ENCODE measurements at regions not wholly inside any gene's neighbourhood (a gene's known extent, or its start where the extent isn't known, plus 50 kb on each side); places are given as distances from the start of the nearest gene placed in this dataset.

- DNase-seq (ENCODE audit: extremely low read depth in 1 of 2, low read depth in 1 of 2) = no peak
Measured at GRCh38 chr20:58139849-58140786, 88.3 kb downstream of the ANKRD60 start.

- no peak for DNase-seq (ENCODE audit: extremely low read depth in 1 of 2, low read depth in 1 of 2)
Measured at GRCh38 chr20:58138395-58138794, 90.1 kb downstream of the ANKRD60 start.

GRCh38 chr20:58137651-58138265, 90.7 kb downstream of the ANKRD60 start:
- no peak for DNase-seq (ENCODE audit: extremely low read depth in 1 of 2, low read depth in 1 of 2)

- DNase-seq (ENCODE audit: extremely low read depth in 1 of 2, low read depth in 1 of 2) = no peak
Measured at GRCh38 chr20:58137236-58137635, 91.2 kb downstream of the ANKRD60 start.

- DNase-seq (ENCODE audit: extremely low read depth in 1 of 2, low read depth in 1 of 2) = no peak
Measured at GRCh38 chr20:58136149-58136484, 92.3 kb downstream of the ANKRD60 start.

- DNase-seq (ENCODE audit: extremely low read depth in 1 of 2, low read depth in 1 of 2) = no peak
Measured at GRCh38 chr20:58135441-58136148, 92.9 kb downstream of the ANKRD60 start.

GRCh38 chr20:58133020-58133808, 95.2 kb downstream of the ANKRD60 start:
- no peak for DNase-seq (ENCODE audit: extremely low read depth in 1 of 2, low read depth in 1 of 2)

- DNase-seq (ENCODE audit: extremely low read depth in 1 of 2, low read depth in 1 of 2) = no peak
Measured at GRCh38 chr20:58131551-58132142, 96.8 kb downstream of the ANKRD60 start.

GRCh38 chr20:58131151-58131550, 97.3 kb downstream of the ANKRD60 start:
- no peak for DNase-seq (ENCODE audit: extremely low read depth in 1 of 2, low read depth in 1 of 2)

- DNase-seq (ENCODE audit: extremely low read depth in 1 of 2, low read depth in 1 of 2) = no peak
Measured at GRCh38 chr20:58130581-58130980, 97.9 kb downstream of the ANKRD60 start.

GRCh38 chr20:58130156-58130555, 98.3 kb downstream of the ANKRD60 start:
- no peak for DNase-seq (ENCODE audit: extremely low read depth in 1 of 2, low read depth in 1 of 2)

GRCh38 chr20:58129721-58130151, 98.7 kb downstream of the ANKRD60 start:
- DNase-seq (ENCODE audit: extremely low read depth in 1 of 2, low read depth in 1 of 2) = no peak

GRCh38 chr20:58128635-58129625, 99.5 kb downstream of the ANKRD60 start:
- no peak for DNase-seq (ENCODE audit: extremely low read depth in 1 of 2, low read depth in 1 of 2)

GRCh38 chr20:58127701-58128111, 100.7 kb downstream of the ANKRD60 start:
- peak in 1 of 2 donors; percentile 2 for DNase-seq (ENCODE audit: extremely low read depth in 1 of 2, low read depth in 1 of 2)

- DNase-seq (ENCODE audit: extremely low read depth in 1 of 2, low read depth in 1 of 2) = no peak
Measured at GRCh38 chr20:58125726-58126125, 102.7 kb downstream of the ANKRD60 start.

GRCh38 chr20:58117944-58118343, 110.5 kb downstream of the ANKRD60 start:
- DNase-seq (ENCODE audit: extremely low read depth in 1 of 2, low read depth in 1 of 2) = no peak

GRCh38 chr20:58116505-58116904, 111.9 kb downstream of the ANKRD60 start:
- no peak for DNase-seq (ENCODE audit: extremely low read depth in 1 of 2, low read depth in 1 of 2)

- no peak for DNase-seq (ENCODE audit: extremely low read depth in 1 of 2, low read depth in 1 of 2)
Measured at GRCh38 chr20:58113716-58114115, 114.7 kb downstream of the ANKRD60 start.

Measured in stimulated activated CD8-positive, alpha-beta memory T cell treated with anti-CD3 and anti-CD28 coated beads, Interleukin-7, amount 100 ng/mL, for 48 hours (primary cell).